IPS-NIHi11 (cell line): ENCODE measurements at regions not wholly inside any gene's neighbourhood (a gene's known extent, or its start where the extent isn't known, plus 50 kb on each side); places are given as distances from the start of the nearest gene placed in this dataset.
"Not testable (repeated sequence)": the region's sequence is repeated elsewhere in the genome, so short reads cannot be mapped to it uniquely, and the experiment has no call there.

Experiments
- DNase-seq: peaks from one replicate; pipeline ENCODE4 v3.0.0; 2012; ENCODE audit warnings: mixed read lengths, low spot score

DNA sequence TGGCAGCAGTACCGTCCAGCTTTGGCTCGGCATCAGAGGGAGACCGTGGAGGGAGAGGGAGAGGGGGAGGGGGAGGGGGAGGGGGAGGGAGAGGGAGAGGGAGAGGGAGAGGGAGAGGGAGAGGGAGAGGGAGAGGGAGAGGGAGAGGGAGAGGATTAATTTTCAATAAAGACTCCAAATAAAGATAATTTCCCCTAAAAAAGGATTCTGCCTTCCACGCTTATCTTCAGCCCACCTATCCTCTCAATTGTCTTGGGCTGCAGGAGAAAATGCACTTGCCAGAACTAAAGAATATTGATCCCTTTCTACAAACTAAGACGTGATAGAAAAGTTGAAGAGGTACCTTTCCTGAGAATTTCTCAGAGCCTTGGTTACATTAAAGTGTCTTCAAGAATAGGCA is 206.9 kb upstream of the CBLB start:
- not testable (repeated sequence) for DNase-seq

DNA sequence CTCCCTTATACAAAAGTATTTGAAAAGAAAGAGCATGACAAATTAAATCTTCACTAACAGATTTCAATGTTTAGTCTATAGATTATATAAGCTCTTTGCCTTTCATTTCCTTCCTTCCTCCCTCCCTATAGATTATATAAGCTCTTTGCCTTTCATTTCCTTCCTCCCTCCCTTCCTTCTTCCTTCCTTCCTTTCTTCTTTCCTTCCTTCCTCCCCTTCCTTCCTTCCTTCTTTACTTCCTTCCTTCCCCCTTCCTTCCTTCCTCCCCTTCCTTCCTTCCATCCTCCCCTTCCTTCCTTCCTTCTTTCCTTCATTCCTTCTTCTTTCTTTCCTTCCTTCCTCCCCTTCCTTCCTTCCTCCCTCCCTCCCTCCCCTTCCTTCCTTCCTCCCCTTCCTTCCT is 209.8 kb upstream of the CBLB start:
- DNase-seq = no peak

DNA sequence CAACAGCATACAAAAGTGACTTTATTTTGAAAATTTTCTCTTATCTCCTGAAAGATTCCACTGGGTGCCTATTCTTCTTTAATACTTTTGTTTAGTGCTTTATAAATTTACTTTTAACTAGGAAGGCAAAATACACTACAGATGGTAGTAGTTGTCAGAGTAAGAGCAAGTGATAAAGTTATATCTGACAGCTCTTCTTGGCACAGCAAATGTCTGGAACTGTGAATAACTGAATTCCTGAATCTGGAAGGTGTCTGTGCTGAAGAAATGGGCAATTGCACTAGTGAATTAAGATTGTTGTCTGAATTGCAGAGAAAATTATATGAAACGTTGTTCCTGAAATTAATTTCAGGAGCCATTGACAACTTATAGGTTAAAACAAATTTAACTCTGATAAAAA is 213.8 kb upstream of the CBLB start:
- no peak for DNase-seq

DNA sequence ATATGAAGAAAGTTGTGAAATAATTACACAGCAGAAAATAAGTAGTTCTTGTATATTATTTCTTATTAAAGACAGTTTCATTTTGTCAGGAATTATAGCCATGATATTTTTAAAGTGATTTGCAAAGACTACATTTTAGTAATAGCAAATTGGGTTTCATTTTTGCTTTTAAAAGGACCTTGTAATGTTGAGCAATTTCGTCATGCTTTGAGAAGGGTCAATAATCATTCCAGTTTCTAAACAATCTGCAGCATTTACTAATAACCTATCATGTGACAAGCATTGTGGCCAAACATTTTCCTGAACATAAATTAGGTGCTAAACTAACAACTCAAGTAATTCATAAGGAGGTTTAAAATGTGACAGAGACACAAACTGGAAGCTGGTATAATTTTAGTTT is 214.4 kb upstream of the CBLB start:
- DNase-seq = no peak

DNA sequence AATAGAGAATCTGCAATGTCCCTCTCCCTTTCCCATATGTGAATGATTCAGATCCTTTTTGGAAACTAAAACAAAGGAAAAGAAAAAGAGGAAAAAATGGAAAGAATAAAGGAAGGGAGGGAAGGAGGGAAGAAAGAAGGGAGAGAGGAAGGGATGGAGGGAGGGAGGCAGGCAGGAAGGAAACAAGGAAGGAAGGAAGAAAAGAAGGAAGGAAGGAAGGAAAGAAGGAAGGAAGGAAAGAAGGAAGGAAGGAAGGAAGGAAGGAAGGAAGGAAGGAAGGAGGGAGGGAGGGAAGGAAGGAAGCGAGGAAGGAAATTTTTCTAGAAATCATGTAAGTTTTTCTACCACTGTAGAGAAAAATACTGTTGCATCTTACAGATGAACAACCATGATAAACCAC is 215.0 kb upstream of the CBLB start:
- no peak for DNase-seq

DNA sequence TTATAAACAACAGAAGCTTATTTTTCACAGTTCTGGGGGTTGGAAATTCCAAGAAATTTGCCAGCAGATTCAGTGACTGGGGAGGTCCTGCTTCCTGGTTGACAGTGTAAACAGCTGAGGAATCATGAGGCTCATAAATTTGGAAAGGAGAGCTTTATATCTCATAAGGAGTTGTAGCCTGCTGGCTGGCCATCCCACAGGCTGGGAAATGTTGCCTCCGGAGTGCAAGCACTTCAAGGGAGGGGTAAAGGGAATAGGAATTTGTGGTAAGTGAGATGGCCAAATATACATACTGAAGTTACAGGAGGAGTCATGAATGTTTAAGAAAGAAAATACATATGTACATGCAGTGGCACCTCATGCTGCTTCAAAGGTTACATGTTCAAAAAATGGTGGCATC is 217.2 kb upstream of the CBLB start:
- no peak for DNase-seq

DNA sequence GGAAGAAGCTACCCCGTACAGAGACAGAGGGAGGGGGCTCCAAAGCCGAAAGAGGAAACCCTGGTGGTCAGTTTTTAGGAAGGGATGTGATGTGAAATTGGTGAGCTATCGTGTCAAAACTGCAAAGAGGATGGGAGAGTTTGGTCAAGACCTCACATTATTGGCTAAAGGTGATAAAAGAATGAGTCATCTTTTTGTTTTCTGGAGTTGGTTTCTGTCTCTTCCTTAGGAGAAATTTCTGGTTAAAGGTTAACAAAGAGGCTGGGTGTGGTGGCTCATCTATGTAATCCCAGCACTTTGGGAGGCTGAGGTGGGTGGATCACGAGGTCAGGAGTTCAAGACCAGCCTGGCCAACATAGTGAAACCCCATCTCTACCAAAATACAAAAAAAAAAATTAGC is 217.8 kb upstream of the CBLB start:
- no peak for DNase-seq

DNA sequence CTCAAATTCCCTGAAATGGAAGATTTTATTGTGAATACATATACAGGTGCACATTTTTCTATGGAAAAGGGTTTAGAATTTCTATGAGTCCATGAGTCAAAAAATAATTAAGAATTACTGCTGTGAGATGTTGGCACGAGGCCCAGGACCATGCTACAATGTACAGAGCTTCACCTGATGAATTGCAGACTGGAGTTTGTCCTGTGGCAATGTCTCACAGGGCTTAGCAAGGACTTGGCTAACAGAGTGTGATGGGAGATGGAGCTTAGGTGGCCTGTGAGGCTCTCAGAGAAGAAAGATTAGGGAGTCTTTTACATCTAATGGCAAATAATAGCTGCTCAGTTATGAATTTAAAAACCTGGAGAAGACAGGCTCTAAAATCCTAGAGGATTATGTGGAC is 219.5 kb upstream of the CBLB start:
- peak; percentile 6 for DNase-seq

DNA sequence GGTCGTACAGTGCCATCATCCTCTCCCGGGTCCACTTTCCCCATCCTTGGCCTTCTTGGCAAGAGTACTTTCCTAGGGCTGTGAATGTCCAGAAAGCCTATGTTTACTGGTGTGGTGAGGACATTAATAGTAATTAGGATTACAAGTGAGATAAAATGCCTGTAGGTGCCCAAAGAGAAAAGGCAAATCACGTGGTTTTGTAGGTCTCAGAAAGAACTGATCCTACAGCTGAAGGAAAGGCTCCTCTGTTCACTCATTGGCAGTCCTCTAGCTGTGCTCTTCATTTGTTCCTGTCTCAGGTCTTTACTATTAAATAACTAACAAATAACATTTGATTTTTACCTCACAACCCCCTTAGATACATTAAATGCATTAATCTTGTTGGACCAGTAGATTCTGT is 220.1 kb upstream of the CBLB start:
- DNase-seq = no peak

DNA sequence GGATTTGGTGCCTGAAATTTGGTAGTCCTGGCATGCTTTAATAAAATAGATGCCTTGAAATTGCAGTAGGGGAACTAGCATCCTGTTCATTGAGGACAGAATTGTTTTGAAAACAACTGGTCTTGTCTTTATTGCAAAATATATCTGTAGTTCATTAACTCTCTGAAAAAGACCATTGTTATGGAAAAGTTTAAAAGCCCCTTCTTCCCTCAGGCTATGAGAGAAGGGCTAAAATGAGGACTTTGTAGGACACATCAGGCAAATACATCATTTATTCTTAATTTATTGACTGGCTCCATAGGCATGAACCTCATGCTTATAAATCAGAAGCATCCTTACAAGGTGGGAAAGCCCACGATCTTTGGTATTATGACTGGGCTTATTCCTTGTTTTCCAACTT is 221.0 kb upstream of the CBLB start:
- DNase-seq = no peak

DNA sequence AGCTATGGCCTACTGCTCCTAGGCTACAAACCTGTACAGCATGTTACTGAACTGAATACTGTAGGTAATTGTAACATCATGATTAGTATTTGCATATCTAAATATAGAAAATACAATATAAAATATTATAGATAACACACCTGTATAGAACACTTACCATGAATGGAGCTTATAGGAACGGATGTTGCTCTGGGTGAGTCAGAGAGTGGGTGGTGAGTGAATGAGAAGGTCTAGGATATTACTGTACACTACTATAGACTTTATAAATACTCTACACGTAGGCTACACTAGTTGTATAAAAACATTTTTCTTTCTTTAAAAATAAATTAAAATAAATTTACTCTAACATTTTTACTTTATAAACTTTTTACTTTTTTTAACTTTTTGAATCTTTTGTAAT is 224.0 kb upstream of the CBLB start:
- DNase-seq = no peak

DNA sequence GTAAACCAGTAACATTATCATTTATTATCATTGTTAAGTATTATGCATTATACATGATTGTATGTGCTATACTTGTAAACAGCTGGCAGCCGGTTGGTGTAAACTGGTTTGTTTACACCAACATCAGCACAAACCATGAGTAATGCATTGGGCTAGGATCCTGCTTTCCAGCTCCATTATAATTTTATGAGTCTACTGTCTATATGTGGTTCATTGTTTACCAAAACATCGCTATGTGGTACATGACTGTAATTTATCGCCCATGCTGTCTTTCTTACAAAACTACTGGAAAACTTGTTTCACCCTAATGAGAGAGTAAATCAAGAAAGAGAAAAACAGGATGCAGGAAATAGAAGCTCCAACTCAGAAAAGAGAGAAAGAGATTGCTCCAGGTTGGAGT is 224.8 kb upstream of the CBLB start:
- no peak for DNase-seq

DNA sequence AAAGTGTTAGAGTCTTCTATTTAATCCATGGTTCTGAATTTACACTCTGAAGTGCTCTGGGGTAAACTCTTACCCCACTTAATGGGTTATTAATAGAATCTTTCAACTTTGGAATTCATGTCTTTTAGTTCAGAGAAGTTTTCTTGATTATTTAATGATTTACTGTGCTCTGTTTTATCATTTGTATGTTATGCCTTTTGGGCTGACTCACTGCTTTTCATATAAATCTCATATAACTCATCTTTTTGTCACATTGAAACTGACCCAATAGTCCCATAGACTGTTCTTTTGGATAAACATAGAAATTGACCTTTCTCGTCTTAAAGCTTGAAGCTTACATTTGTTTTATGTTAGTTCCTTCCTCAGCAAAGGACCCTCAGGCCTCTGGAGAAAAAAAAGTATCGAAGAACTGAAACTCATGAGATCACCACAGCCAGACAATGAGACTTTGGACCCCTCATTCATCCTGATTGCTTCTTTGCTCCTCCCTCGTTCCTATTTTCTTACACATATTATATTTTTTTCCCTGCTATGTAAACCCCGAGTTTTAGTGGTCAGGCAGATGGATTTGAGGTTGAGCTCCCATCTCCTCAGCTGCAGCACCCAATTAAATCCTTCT is 229.1 kb upstream of the CBLB start:
- no peak for DNase-seq

DNA sequence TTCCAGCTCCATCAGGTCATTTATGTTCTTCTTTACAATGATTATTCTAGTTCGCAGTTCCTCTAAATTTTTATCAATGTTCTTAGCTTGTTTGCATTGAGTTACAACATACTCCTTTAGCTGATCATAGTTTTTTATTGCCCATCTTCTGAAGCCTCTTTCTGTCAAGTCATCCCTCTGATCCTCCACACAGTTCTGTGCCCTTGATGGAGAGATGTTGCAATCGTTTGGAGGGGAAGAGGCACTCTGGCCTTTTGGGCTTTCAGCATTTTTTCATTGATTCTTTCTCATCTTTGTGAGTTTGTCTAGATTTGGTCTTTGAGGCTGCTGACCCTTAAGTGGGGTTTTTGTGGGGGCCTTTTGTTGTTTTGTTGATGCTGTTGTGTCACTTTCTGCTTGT is 234.6 kb upstream of the CBLB start:
- DNase-seq = no peak

DNA sequence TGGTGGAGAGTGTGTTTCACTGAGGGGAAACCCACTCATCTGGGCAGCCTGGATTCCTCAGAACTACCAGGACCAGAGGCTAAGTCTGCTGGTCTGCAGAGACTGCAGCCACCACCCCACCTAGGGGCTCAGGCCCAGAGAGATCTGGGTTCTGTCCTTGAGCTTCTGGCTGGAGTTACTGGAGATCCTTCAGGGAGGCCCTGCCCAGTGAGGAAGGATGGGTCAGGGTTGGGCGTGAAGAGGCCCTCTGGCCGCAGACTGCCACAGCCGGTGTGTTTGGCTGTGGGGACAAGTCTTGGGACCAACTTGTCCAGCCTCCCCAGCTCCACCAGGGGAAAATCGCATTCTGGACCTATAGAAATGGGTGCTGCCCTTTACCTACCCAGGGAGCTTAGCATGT is 235.3 kb upstream of the CBLB start:
- DNase-seq = no peak

DNA sequence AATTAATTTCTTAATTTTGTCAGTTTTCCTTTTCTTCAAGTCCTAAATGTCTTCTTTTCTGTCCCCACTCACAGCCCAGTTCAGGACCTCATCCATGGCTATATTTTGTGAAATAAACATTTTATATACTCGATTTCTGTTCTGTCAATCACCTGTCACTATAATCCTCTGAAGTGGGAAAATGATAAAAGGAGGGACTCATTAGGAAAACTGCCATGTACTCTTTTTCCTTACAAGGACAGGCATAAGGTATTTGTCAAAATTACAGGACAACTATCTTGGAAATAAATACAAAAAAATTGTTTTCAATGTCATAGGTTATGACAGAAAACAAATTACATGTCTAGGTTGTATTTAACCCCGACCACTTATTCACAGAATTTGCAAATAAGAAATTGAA is 240.1 kb upstream of the CBLB start:
- no peak for DNase-seq

DNA sequence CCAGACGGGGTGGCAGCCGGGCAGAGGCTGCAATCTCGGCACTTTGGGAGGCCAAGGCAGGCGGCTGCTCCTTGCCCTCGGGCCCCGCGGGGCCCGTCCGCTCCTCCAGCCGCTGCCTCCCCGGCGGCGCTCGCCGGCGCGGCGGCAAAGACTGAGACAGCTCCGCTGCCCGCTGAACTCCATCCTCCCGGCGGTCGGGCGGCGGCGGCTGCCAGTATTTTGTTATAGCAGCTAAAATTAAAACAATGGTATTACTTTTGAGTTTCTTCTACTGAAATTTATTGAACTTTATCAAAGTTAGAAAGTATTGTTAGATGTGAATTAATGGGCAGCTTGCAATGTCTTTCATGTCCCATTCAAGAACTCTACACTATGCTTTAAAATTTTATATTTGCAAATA is 243.7 kb upstream of the CBLB start:
- DNase-seq = not testable (repeated sequence)

DNA sequence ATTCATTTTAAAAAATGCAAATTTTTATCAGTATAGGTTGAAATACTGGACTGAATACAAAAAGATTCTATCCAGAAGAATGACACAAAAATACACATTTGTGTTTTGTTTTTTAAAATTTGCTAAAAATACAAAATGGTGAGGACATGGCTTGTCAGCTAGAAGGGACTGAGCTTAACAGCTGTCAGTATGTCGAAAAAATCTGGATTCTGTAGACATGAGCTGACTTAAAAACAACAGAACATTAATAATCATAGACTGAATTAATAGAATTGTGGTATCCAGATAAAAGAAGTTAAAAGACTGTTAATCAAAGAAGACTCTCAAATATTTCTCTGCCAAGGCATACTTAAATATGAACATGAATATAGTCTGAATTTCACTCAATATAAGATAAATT is 244.9 kb upstream of the CBLB start:
- no peak for DNase-seq

DNA sequence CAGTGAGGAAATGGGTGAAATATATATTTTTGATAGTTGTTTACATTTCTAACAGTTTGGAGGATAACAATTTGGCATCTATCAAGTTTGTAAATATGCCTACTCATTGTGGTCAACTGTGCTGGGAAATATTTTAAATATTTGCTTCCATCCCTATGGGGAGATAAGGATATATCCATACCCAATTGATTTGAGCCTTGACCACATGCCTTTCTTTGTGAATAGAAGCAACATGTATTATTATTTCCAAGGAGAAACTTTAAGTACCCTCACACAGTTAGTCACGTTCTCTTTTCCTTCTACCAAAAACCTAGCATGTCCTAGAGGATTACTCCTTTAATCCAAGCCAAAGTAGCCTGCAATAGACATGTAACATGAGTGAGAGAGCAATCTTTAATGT is 245.4 kb upstream of the CBLB start:
- DNase-seq = no peak

DNA sequence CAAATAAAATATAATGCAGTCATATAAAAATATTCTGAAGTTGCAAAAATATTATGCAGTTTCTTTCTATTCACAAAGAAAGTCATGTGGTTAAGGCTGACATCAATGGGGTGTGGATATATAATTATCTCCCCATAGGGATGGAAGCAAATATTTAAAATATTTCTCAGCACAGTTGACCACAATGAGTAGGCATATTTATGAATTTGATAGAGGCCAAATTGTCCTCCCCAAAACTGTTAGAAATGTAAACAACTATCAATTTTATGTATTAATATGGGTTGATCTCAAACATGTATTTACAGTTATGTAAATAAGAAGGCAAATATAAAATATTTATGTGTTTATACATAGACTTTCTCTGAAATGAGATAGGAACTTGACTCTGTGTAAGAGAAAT is 246.0 kb upstream of the CBLB start:
- DNase-seq = no peak

DNA sequence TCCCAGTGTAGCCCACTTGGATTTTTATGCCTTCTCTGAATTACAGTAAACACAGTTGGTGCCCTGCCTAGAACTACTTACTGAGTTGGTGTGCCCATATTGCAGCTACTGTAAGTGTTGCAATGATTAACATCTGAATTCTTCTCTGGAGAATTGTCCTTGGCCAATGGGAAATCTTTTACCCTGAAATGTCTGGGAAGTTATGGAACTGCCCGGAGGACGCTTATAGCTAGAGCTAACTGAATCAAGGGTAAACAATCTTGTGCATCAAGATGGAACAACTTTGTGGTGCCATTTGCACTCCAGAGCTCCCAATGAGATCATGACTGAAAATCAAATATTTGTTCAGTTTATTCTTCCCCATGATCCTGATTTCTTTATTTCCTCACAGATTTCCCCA is 246.7 kb upstream of the CBLB start:
- no peak for DNase-seq

DNA sequence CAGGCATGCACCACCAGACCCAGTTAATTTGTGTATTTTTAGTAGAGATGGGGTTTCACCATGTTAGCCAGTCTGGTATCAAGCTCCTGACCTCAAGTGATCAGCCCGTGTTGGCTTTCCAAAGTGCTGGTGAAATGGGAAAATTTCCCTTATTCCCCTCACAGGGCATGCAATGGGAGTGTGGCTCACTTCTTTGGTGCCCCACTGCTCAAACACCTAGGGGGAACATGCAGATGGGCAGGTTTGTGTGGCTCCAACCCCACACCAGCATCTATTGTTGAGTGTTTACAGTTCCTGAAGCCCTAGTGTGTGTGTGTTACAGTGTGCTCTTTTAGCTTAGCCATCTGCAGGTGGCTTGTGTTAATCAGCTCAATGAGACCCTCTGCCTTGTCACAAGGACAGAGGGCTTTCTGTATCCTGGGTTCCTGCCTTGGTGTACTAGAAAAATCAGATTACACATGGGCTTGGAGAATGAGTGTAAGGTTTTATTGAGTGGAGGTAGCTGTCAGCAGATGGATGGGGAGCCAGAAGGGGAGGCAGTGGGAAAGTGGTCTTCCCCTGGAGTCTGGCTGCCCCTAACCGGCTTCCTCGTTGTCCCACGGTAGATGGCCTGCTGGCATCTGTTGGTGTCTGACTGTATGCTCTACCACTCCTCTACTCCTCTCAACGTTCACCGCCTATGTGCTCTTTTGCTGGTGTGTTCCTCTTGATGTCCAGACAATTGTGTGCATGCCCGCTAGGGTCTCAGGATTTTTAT is 248.1 kb upstream of the CBLB start:
- DNase-seq = no peak

DNA sequence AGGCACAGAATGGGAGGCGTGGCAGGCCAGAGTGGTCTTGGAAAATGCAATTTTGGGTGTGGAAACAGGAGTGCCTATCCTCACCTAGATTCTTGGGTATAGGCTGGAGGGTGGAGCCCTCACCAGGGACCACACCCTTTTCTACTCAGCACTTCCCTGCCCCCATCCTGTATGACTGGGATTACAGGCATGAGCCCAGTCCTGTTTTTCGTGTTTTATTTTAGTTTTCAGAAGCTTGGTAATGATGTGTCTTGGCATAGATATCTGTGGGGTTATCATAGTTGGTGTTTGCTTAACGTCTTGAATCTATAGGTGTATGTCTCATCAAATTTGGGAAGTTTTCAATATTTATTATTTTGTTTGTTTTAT is 248.7 kb upstream of the CBLB start:
- DNase-seq = no peak

DNA sequence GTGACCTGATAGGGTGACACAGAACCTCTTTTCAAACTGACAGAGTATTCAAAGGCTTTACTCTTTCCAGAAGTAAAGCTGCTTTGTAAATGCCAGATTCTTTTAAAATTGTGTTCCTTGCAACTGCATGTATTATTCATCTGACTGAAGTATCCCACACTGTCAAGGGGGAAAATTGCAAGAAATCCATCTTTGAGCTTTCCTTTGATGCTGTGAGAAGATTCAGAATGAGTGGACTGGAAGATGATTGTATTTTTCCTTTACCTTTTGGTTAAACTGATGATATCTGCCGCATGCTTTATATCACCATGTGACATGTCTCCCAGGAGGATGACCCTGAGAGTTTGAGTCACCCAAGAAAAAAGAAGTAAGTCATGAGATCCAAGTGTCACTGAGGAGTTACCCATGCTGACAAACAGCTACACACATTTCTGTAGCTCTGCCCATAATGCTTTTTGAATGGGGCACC is 250.8 kb upstream of the CBLB start:
- no peak for DNase-seq
